ENCODE measurements at regions not wholly inside any gene's neighbourhood (a gene's known extent, or its start where the extent isn't known, plus 50 kb on each side); places are given as distances from the start of the nearest gene placed in this dataset.

DNA sequence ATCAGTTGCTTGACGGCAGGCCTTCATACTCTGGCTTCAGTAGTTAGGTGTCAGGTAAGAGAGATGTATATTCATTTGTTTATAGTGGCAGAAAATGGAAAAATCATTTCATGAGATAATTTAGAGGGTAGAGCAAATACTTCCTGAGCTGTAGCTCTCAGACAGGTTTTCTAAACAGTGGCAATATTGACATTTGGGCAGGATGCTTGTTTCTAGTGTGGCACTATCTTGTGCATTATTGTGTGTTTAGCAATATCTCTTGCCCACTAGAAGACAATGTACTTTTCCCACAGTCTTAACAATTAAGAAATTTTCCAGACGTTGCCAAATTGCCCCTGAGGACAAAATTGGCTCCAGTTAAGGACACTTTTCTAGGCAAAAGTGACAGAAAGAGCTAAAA lies 1143.1 kb downstream of the PLA2G4A start:
- ChIA-PET POLR2A (no interaction called here), CTCF (no interaction called here)

GRCh38 chr1:187977298-187977697 lies 1148.5 kb downstream of the PLA2G4A start:
- ChIA-PET CTCF (no interaction called here), POLR2A (no interaction called here)
- no peak overlapping the region for H3K4me3 ChIP-seq (ENCODE audit: low read depth, low read length)
- no peak for DNase-seq (ENCODE audit: low read depth, low spot score)
- TF ChIP-seq, protein P1, sequence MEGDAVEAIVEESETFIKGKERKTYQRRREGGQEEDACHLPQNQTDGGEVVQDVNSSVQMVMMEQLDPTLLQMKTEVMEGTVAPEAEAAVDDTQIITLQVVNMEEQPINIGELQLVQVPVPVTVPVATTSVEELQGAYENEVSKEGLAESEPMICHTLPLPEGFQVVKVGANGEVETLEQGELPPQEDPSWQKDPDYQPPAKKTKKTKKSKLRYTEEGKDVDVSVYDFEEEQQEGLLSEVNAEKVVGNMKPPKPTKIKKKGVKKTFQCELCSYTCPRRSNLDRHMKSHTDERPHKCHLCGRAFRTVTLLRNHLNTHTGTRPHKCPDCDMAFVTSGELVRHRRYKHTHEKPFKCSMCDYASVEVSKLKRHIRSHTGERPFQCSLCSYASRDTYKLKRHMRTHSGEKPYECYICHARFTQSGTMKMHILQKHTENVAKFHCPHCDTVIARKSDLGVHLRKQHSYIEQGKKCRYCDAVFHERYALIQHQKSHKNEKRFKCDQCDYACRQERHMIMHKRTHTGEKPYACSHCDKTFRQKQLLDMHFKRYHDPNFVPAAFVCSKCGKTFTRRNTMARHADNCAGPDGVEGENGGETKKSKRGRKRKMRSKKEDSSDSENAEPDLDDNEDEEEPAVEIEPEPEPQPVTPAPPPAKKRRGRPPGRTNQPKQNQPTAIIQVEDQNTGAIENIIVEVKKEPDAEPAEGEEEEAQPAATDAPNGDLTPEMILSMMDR (IDR thresholded peaks at IDR 0.05; ENCODE audit: insufficient read depth, low read length, missing control alignments): no peak

More for the DNA sequence above, 1143.1 kb downstream of the PLA2G4A start:
- no peak for DNase-seq (ENCODE audit: low read depth, low spot score)
- TF ChIP-seq, protein P1 (IDR thresholded peaks at IDR 0.05; ENCODE audit: insufficient read depth, low read length, missing control alignments): no peak
- H3K4me3 ChIP-seq (ENCODE audit: low read depth, low read length): no peak overlapping the region

GRCh38 chr1:187985145-187985896 lies 1156.6 kb downstream of the PLA2G4A start:
- H3K4me3 ChIP-seq (ENCODE audit: low read depth, low read length): no peak overlapping the region
- TF ChIP-seq, protein P1 (IDR thresholded peaks at IDR 0.05; ENCODE audit: insufficient read depth, low read length, missing control alignments): no peak
- ChIA-PET POLR2A (no interaction called here), CTCF (no interaction called here)
- no peak for DNase-seq (ENCODE audit: low read depth, low spot score)

DNA sequence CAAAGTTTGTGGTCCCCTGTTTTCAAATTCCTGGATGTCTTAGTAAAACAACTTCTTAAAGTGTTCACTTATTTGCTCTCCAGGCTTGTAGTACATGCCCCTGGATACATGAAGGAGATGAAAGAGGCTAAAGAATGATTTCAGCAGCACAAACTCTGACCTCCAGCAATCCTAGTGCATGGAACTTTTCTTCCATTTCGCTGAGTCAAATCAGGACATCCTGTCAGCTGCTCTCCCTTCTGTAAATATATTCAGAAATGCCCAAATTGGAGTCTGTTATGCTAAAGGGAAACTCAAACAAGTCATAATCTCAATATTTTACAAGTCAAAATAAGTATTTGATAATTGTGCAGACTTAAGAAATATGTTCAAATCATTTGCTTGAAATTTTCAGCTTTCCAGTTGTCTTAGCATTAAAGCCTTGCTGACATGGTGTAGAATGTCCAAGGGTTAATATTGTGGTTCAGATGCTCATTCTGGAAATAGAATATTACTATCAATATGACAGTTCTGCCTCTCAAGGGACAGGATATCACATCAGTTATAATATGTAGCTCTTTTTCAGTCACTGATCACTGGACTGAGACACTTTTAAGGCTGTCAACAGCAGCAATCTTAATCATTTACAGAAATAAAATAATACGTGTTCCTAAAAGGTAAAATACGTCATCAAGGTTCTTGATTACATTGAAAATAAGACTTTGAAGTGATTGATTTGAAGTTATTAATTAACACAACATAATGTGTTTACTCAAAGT lies 1157.3 kb downstream of the PLA2G4A start:
- TF ChIP-seq, protein P1 (IDR thresholded peaks at IDR 0.05; ENCODE audit: insufficient read depth, low read length, missing control alignments): no peak
- H3K4me3 ChIP-seq (ENCODE audit: low read depth, low read length): no peak overlapping the region
- ChIA-PET CTCF (no interaction called here), POLR2A (no interaction called here)
- no peak for DNase-seq (ENCODE audit: low read depth, low spot score)

DNA sequence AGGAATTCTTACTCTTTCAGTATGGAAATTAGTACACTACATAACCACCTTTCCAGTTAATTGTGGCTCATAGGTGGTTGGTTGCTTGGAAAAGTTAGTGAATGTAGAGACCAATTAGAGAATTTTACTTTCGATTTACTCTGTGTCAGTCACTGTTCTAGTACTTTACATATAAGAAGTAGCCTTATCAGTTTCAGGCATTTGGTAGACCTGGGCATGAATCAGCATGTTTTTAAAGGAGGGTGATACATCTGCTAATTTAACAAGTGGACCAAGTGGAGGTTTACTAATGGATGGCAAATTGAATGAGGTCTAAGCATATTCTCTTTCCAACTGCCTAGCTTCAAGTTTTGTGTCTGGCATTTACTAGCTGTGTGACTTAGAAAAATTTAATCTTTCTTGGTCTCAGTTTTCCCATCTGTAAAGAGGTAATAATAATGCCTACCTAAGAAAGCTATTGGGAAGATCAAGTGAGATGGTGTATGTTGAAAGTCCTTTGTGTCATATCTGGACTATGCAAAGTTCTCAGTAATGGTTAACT lies 1158.6 kb downstream of the PLA2G4A start:
- TF ChIP-seq, protein P1 (IDR thresholded peaks at IDR 0.05; ENCODE audit: insufficient read depth, low read length, missing control alignments): no peak
- ChIA-PET CTCF (no interaction called here), POLR2A (no interaction called here)
- no peak for DNase-seq (ENCODE audit: low read depth, low spot score)
- H3K4me3 ChIP-seq (ENCODE audit: low read depth, low read length): no peak overlapping the region

DNA sequence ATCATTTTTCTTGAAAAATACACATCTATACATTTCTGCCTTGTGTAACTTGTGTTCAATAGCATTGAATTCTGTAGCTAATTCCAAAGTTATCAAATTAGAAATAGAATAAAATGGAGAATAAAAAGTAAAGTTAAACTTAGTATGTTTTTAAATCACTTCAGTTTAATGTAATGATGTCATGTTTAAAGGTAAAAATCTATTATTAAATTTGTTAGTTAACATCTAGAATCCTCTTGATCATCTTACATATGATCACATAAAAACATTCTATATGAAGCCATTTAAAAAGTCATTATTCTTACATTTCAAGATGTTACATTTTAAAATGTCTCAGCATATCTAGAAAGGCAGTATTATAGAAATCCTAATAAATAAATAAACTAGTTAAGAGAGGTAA lies 1163.2 kb downstream of the PLA2G4A start:
- POLR2A ChIA-PET: no interaction called here

More for the DNA sequence above, 1163.2 kb downstream of the PLA2G4A start:
- CTCF ChIA-PET: no interaction called here
- no peak overlapping the region for H3K4me3 ChIP-seq (ENCODE audit: low read depth, low read length)
- no peak for DNase-seq (ENCODE audit: low read depth, low spot score)
- TF ChIP-seq, protein P1 (IDR thresholded peaks at IDR 0.05; ENCODE audit: insufficient read depth, low read length, missing control alignments): no peak
